ENCODE measurements at regions not wholly inside any gene's neighbourhood (a gene's known extent, or its start where the extent isn't known, plus 50 kb on each side); places are given as distances from the start of the nearest gene placed in this dataset.

DNA sequence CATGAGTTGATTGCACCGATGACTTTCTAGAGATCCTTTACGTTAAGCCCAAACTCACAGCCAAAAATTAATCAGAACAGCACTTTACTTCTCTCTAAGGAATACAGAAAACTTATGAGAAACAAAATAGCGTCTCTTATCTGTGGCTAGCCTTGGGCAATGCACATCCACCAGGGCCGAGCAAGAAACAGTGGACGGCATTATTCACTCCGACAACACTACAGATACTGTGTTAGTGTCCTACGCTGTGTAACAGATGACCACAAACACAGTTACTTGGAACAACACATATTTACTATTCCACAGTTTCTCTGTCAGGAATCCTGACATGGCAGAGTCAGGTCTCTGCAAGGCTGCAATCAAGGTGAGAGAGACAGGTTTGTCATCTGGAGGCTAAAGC, 598.3 kb upstream of the ADARB2 start:
- POLR2A ChIA-PET (ENCODE audit: unreplicated experiment): no interaction called here
- Histone ChIP-seq H3K9ac (ENCODE audit: low read length) (no peak overlapping the region), H2AFZ (ENCODE audit: low read length) (no peak overlapping the region), H3F3A (ENCODE audit: low read length, unreplicated experiment) (no peaks in the 10 kb centered on the region), H3K9me2 (replicated peaks; ENCODE audit: low read length) (no peaks in the 10 kb centered on the region), H3K4me1 (ENCODE audit: insufficient read depth, low read length) (no peaks in the 10 kb centered on the region), H3K79me2 (ENCODE audit: low read length) (no peaks in the 10 kb centered on the region), H4K20me1 (ENCODE audit: low read length) (no peaks in the 10 kb centered on the region), H3K36me3 (ENCODE audit: low read depth, low read length) (no peaks in the 10 kb centered on the region), H3K9me3 (ENCODE audit: low read length) (no peaks in the 10 kb centered on the region), H3K4me3 (ENCODE audit: low read length) (no peak overlapping the region), H3K27me3 (ENCODE audit: low read length) (no peaks in the 10 kb centered on the region), H3K27ac (ENCODE audit: low read length) (no peak overlapping the region), H3K4me2 (ENCODE audit: low read length) (no peak overlapping the region)
- intact Hi-C loops (cut with micrococcal nuclease): no loop called here
- no peak for TF ChIP-seq EZH2 (IDR thresholded peaks at IDR 0.05; ENCODE audit: low read length, unreplicated experiment)
- no peak for DNase-seq
- no TSS peak for BruUV-seq (replicated peaks)
- CTCF ChIA-PET: no interaction called here
- no peak for ATAC-seq

DNA sequence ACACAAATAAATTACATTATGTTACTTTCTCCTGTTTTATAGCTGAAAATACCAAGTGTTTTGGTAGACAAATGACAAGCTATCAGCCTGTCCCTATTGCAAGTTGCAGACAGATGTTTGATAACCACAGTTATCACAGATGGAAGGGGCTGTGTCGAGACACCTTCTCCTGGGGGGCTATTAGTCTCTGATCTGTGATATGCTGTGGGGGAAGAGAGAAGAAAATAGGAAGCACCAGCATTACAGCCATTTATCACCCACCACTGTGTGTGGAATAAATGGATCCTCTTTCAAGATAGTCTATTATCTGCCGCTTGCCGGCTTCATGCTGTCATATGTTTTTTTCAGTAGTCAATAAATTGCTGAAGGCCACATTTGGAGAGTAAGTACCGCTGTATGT, 597.2 kb upstream of the ADARB2 start:
- H3K4me3 ChIP-seq (ENCODE audit: low read length): no peak overlapping the region
- TF ChIP-seq, protein P1, sequence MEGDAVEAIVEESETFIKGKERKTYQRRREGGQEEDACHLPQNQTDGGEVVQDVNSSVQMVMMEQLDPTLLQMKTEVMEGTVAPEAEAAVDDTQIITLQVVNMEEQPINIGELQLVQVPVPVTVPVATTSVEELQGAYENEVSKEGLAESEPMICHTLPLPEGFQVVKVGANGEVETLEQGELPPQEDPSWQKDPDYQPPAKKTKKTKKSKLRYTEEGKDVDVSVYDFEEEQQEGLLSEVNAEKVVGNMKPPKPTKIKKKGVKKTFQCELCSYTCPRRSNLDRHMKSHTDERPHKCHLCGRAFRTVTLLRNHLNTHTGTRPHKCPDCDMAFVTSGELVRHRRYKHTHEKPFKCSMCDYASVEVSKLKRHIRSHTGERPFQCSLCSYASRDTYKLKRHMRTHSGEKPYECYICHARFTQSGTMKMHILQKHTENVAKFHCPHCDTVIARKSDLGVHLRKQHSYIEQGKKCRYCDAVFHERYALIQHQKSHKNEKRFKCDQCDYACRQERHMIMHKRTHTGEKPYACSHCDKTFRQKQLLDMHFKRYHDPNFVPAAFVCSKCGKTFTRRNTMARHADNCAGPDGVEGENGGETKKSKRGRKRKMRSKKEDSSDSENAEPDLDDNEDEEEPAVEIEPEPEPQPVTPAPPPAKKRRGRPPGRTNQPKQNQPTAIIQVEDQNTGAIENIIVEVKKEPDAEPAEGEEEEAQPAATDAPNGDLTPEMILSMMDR (conservative IDR thresholded peaks at IDR 0.05; ENCODE audit: low read depth, low read length): no peak
- no peak for TF ChIP-seq EZH2phosphoT487 (IDR thresholded peaks at IDR 0.05; ENCODE audit: borderline replicate concordance, low read length)
- no peak for TF ChIP-seq EZH2 (IDR thresholded peaks at IDR 0.05; ENCODE audit: low read length, unreplicated experiment)
- no TSS peak for BruUV-seq (replicated peaks)
- H3K4me2 ChIP-seq (ENCODE audit: low read length): no peak overlapping the region
- H2AFZ ChIP-seq (ENCODE audit: low read length): no peak overlapping the region
- no peaks in the 10 kb centered on the region for H3K36me3 ChIP-seq (ENCODE audit: low read depth, low read length)
- no peaks in the 10 kb centered on the region for H3K9me3 ChIP-seq (ENCODE audit: low read length)
- no peaks in the 10 kb centered on the region for H3K79me2 ChIP-seq (ENCODE audit: low read length)
- ChIA-PET CTCF (no interaction called here), POLR2A (ENCODE audit: unreplicated experiment) (no interaction called here)
- DNase-seq: no peak
- no peaks in the 10 kb centered on the region for H3K4me1 ChIP-seq (ENCODE audit: insufficient read depth, low read length)
- ATAC-seq: no peak
- H3K9me2 ChIP-seq (replicated peaks; ENCODE audit: low read length): no peaks in the 10 kb centered on the region
- H3K27ac ChIP-seq (ENCODE audit: low read length): no peak overlapping the region
- H3K27me3 ChIP-seq (ENCODE audit: low read length): no peaks in the 10 kb centered on the region
- H3F3A ChIP-seq (ENCODE audit: low read length, unreplicated experiment): no peaks in the 10 kb centered on the region
- H4K20me1 ChIP-seq (ENCODE audit: low read length): no peaks in the 10 kb centered on the region
- no peak overlapping the region for H3K9ac ChIP-seq (ENCODE audit: low read length)
- intact Hi-C loops (cut with micrococcal nuclease): no loop called here

DNA sequence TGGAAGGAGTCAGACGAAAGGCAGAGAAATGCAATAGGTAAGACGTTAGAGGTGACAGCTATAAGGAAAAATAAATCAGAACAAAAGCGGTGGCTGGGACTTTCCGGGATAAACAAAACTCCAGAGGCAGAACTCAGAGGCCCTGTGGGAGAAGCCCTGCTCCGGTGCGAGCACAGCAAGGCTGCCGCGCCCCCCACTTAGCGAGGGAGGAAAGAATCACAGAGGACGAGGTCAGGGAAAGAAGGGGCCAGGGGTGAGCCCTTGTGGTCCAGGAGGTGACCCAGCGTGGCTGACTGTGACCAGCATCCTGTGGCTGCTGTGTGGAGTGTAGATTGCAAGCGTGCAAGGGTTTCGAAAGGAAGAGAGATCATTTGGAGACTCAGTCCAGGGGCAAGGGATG, 591.8 kb upstream of the ADARB2 start:
- no peak overlapping the region for H3K27ac ChIP-seq (ENCODE audit: low read length)
- H3K4me3 ChIP-seq (ENCODE audit: low read length): no peak overlapping the region
- no peaks in the 10 kb centered on the region for H3K9me3 ChIP-seq (ENCODE audit: low read length)
- H2AFZ ChIP-seq (ENCODE audit: low read length): no peak overlapping the region
- CTCF ChIA-PET: no interaction called here
- no peaks in the 10 kb centered on the region for H3K79me2 ChIP-seq (ENCODE audit: low read length)
- H3K36me3 ChIP-seq (ENCODE audit: low read depth, low read length): no peaks in the 10 kb centered on the region
- ATAC-seq (no peak), DNase-seq (no peak)
- no peaks in the 10 kb centered on the region for H3K4me1 ChIP-seq (ENCODE audit: insufficient read depth, low read length)
- H3K9ac ChIP-seq (ENCODE audit: low read length): no peak overlapping the region
- H3K27me3 ChIP-seq (ENCODE audit: low read length): no peaks in the 10 kb centered on the region
- no peaks in the 10 kb centered on the region for H4K20me1 ChIP-seq (ENCODE audit: low read length)
- no TSS peak for BruUV-seq (replicated peaks)
- H3K4me2 ChIP-seq (ENCODE audit: low read length): no peak overlapping the region
- no peaks in the 10 kb centered on the region for H3K9me2 ChIP-seq (replicated peaks; ENCODE audit: low read length)
- TF ChIP-seq, protein P1 (conservative IDR thresholded peaks at IDR 0.05; ENCODE audit: low read depth, low read length): no peak
- TF ChIP-seq EZH2phosphoT487 (IDR thresholded peaks at IDR 0.05; ENCODE audit: borderline replicate concordance, low read length) (no peak), EZH2 (IDR thresholded peaks at IDR 0.05; ENCODE audit: low read length, unreplicated experiment) (no peak)
- POLR2A ChIA-PET (ENCODE audit: unreplicated experiment): no interaction called here
- no peaks in the 10 kb centered on the region for H3F3A ChIP-seq (ENCODE audit: low read length, unreplicated experiment)
- intact Hi-C loops (cut with micrococcal nuclease): no loop called here

Data from PC-3 (cell line).